CD4-positive, alpha-beta T cell treated with Interleukin-1 beta for 1 hour (primary cell): ENCODE measurements at regions not wholly inside any gene's neighbourhood (a gene's known extent, or its start where the extent isn't known, plus 50 kb on each side); places are given as distances from the start of the nearest gene placed in this dataset.

Experiments
- DNase-seq, 2 donors: peaks; one replicate each; pipeline ENCODE4 v3.0.0-alpha.2; 2020 to 2022

GRCh38 chr1:87888446-87888845 lies 559.8 kb downstream of the LMO4 start:
- DNase-seq, result no peak

- DNase-seq, result no peak
Measured at GRCh38 chr1:87894062-87894461, 565.4 kb downstream of the LMO4 start.

- DNase-seq, result no peak
Measured at GRCh38 chr1:87897481-87897880, 568.8 kb downstream of the LMO4 start.

- DNase-seq, result no peak
Measured at GRCh38 chr1:87898431-87898830, 569.8 kb downstream of the LMO4 start.

GRCh38 chr1:87899017-87899416 lies 570.3 kb downstream of the LMO4 start:
- DNase-seq, result no peak

- no peak for DNase-seq
Measured at GRCh38 chr1:87899746-87900145, 571.1 kb downstream of the LMO4 start.

GRCh38 chr1:87902830-87903229 lies 574.1 kb downstream of the LMO4 start:
- peak in 1 of 2 donors; percentile 28 for DNase-seq

- no peak for DNase-seq
Measured at GRCh38 chr1:87903242-87903641, 574.6 kb downstream of the LMO4 start.

- no peak for DNase-seq
Measured at GRCh38 chr1:87904651-87905050, 576.0 kb downstream of the LMO4 start.

- no peak for DNase-seq
Measured at GRCh38 chr1:87905651-87906050, 577.0 kb downstream of the LMO4 start.

GRCh38 chr1:87906078-87906477 lies 577.4 kb downstream of the LMO4 start:
- no peak for DNase-seq

- DNase-seq, result no peak
Measured at GRCh38 chr1:87913361-87913760, 584.7 kb downstream of the LMO4 start.

- DNase-seq, result no peak
Measured at GRCh38 chr1:87914396-87914795, 585.7 kb downstream of the LMO4 start.

- DNase-seq, result no peak
Measured at GRCh38 chr1:87915771-87916170, 587.1 kb downstream of the LMO4 start.

GRCh38 chr1:87916965-87917364 lies 588.3 kb downstream of the LMO4 start:
- DNase-seq, result no peak

GRCh38 chr1:87918398-87918797 lies 589.7 kb downstream of the LMO4 start:
- DNase-seq, result no peak

GRCh38 chr1:87922885-87923284 lies 594.2 kb downstream of the LMO4 start:
- no peak for DNase-seq

- DNase-seq, result no peak
Measured at GRCh38 chr1:87926131-87926830, 597.6 kb downstream of the LMO4 start.

- no peak for DNase-seq
Measured at GRCh38 chr1:87926921-87927320, 598.2 kb downstream of the LMO4 start.

- no peak for DNase-seq
Measured at GRCh38 chr1:87927391-87928280, 599.0 kb downstream of the LMO4 start.

GRCh38 chr1:87928623-87929022 lies 599.9 kb downstream of the LMO4 start:
- DNase-seq, result no peak

- DNase-seq, result no peak
Measured at GRCh38 chr1:87929906-87930305, 601.2 kb downstream of the LMO4 start.

GRCh38 chr1:87930796-87931195 lies 602.1 kb downstream of the LMO4 start:
- DNase-seq, result no peak

GRCh38 chr1:87933171-87933570 lies 604.5 kb downstream of the LMO4 start:
- no peak for DNase-seq
